SK-N-SH treated with all-trans-retinoic acid at 6 μM for 48 hours (cell line): ENCODE measurements at regions not wholly inside any gene's neighbourhood (a gene's known extent, or its start where the extent isn't known, plus 50 kb on each side); places are given as distances from the start of the nearest gene placed in this dataset.

ENCODE experiments used
- ATAC-seq: fragments of 200-7000 bp; cut with Tn5 transposase; 3 replicates; pipeline ENCODE4 v1.9.1; 2020; ENCODE audit warnings: mild to moderate bottlenecking, moderate library complexity
- ARNTL ChIP-seq: fragments of 450-650 bp; formaldehyde crosslinking; IDR thresholded peaks from 2 replicates; pipeline ENCODE4 v1.5.0; 2020; ENCODE audit warnings: low read depth, mild to moderate bottlenecking, moderate library complexity, borderline replicate concordance
- CREB5 ChIP-seq: fragments of 250-450 bp; sonication (Bioruptor Pico); IDR thresholded peaks from 2 replicates; pipeline ENCODE4 v1.5.1; 2020; ENCODE audit warnings: low read depth, mild to moderate bottlenecking, moderate library complexity
- CSDC2 ChIP-seq: fragments of 250-450 bp; sonication (Bioruptor Pico); IDR thresholded peaks from 2 replicates; pipeline ENCODE4 v1.5.0; 2020; ENCODE audit warnings: mild to moderate bottlenecking, moderate library complexity
- CSRNP3 ChIP-seq: fragments of 250-450 bp; sonication (Bioruptor Pico); IDR thresholded peaks from 2 replicates; pipeline ENCODE4 v1.5.1; 2021; ENCODE audit warnings: mild to moderate bottlenecking, moderate library complexity
- ESRRG ChIP-seq: fragments of 250-450 bp; sonication (Bioruptor Pico); IDR thresholded peaks from 2 replicates; pipeline ENCODE4 v1.6.1; 2021; ENCODE audit warnings: mild to moderate bottlenecking
- GLIS3 ChIP-seq: fragments of 250-450 bp; sonication (Bioruptor Pico); IDR thresholded peaks from 2 replicates; pipeline ENCODE4 v1.5.0; 2020; ENCODE audit warnings: mild to moderate bottlenecking, moderate library complexity
- ISL1 ChIP-seq: fragments of 250-450 bp; sonication (Bioruptor Pico); IDR thresholded peaks from 2 replicates; pipeline ENCODE4 v2.1.2; 2022; ENCODE audit warnings: mild to moderate bottlenecking, moderate library complexity
- OSR1 ChIP-seq: fragments of 250-450 bp; sonication (Bioruptor Pico); IDR thresholded peaks from 2 replicates; pipeline ENCODE4 v1.8.0; 2022; ENCODE audit warnings: moderate library complexity, mild to moderate bottlenecking, inconsistent platforms
- PPARA ChIP-seq: fragments of 250-450 bp; sonication (Bioruptor Pico); IDR thresholded peaks from 2 replicates; pipeline ENCODE4 v1.5.0; 2020; ENCODE audit warnings: mild to moderate bottlenecking, borderline replicate concordance
- RARB ChIP-seq: fragments of 250-450 bp; sonication (Bioruptor Pico); IDR thresholded peaks from 2 replicates; pipeline ENCODE4 v1.8.0; 2021; ENCODE audit warnings: mild to moderate bottlenecking, moderate library complexity
- TCF4 ChIP-seq: fragments of 250-450 bp; sonication (Bioruptor Pico); IDR thresholded peaks from 2 replicates; pipeline ENCODE4 v1.8.0; 2021; ENCODE audit warnings: mild to moderate bottlenecking, moderate library complexity, borderline replicate concordance
- TOX ChIP-seq: fragments of 250-450 bp; sonication (Bioruptor Pico); IDR thresholded peaks from 2 replicates; pipeline ENCODE4 v1.8.0; 2021; ENCODE audit warnings: mild to moderate bottlenecking, moderate library complexity, borderline replicate concordance
- TSHZ2 ChIP-seq: fragments of 250-450 bp; sonication (Bioruptor Pico); IDR thresholded peaks from 2 replicates; pipeline ENCODE4 v1.5.0; 2020; ENCODE audit warnings: mild to moderate bottlenecking, moderate library complexity
- ZC3H10 ChIP-seq: fragments of 250-450 bp; sonication (Bioruptor Pico); IDR thresholded peaks from 2 replicates; pipeline ENCODE4 v1.5.1; 2021; ENCODE audit warnings: mild to moderate bottlenecking, moderate library complexity
- ZFP3 ChIP-seq: fragments of 250-450 bp; sonication (Bioruptor Pico); IDR thresholded peaks from 2 replicates; pipeline ENCODE4 v1.5.0; 2020; ENCODE audit warnings: mild to moderate bottlenecking, moderate library complexity
- ZFP30 ChIP-seq: fragments of 450-650 bp; formaldehyde crosslinking; IDR thresholded peaks from 2 replicates; pipeline ENCODE4 v1.5.0; 2022; ENCODE audit warnings: mild to moderate bottlenecking, moderate library complexity
- ZNF565 ChIP-seq: fragments of 450-650 bp; formaldehyde crosslinking; conservative IDR thresholded peaks from 2 replicates; pipeline ENCODE4 v1.5.0; 2020; ENCODE audit warnings: low read depth, mild to moderate bottlenecking, moderate library complexity
- ZNF70 ChIP-seq: fragments of 450-650 bp; formaldehyde crosslinking; IDR thresholded peaks from 2 replicates; pipeline ENCODE4 v1.5.0; 2020; ENCODE audit warnings: mild to moderate bottlenecking, moderate library complexity
- ZNF8 ChIP-seq: fragments of 450-650 bp; formaldehyde crosslinking; IDR thresholded peaks from 2 replicates; pipeline ENCODE4 v1.5.0; 2020; ENCODE audit warnings: mild to moderate bottlenecking, moderate library complexity
- TF ChIP-seq, protein P1 (sequence below): fragments of 250-450 bp; sonication (Bioruptor Pico); IDR thresholded peaks from 2 replicates; pipeline ENCODE4 v1.8.0; 2021; ENCODE audit warnings: low read depth, mild to moderate bottlenecking, moderate library complexity, borderline replicate concordance
- TF ChIP-seq, protein P2 (sequence below): fragments of 250-450 bp; sonication (Bioruptor Pico); IDR thresholded peaks from 2 replicates; pipeline ENCODE4 v1.8.0; 2020; ENCODE audit warnings: mild to moderate bottlenecking, moderate library complexity, borderline replicate concordance

GRCh38 chr1:229121845-229122436 is 149.0 kb upstream of the RAB4A start:
- ATAC-seq, result no peak
- TF ChIP-seq ZNF8 (no peak), CREB5 (CRISPR knock-in tag) (no peak), TOX (CRISPR knock-in tag) (no peak), ESRRG (CRISPR knock-in tag) (no peak), PPARA (CRISPR knock-in tag) (no peak), TCF4 (no peak), ZFP30 (CRISPR knock-in tag) (no peak), ARNTL (CRISPR knock-in tag) (no peak), RARB (no peak)
- TF ChIP-seq, protein P1, sequence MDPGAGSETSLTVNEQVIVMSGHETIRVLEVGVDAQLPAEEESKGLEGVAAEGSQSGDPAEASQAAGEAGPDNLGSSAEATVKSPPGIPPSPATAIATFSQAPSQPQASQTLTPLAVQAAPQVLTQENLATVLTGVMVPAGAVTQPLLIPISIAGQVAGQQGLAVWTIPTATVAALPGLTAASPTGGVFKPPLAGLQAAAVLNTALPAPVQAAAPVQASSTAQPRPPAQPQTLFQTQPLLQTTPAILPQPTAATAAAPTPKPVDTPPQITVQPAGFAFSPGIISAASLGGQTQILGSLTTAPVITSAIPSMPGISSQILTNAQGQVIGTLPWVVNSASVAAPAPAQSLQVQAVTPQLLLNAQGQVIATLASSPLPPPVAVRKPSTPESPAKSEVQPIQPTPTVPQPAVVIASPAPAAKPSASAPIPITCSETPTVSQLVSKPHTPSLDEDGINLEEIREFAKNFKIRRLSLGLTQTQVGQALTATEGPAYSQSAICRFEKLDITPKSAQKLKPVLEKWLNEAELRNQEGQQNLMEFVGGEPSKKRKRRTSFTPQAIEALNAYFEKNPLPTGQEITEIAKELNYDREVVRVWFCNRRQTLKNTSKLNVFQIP (CRISPR knock-in tag), result no peak

- TF ChIP-seq OSR1, result no peak
- ATAC-seq, result no peak
Observed at GRCh38 chr1:229122606-229123005, 148.3 kb upstream of the RAB4A start.

DNA sequence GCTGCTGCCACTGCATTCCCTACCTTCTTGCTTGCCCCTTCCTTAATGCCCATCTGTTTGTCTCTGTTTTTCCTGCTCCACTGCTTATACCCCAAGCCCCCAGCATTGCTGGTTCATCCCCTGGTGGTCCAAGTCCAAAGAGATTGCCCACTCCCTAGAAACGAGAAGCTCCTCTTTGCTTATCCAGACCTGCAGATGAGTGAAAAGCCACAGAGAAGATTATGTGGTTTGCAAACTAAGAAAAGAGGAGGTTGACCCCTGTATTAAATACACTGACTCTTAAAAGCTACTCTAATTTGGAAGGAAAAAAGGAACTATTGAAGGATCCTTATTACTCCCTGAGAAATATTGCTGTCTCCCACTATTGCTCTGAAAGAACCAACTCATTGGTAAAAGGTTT is 146.8 kb upstream of the RAB4A start:
- ATAC-seq, result no peak
- no peak for TF ChIP-seq TCF4
- TF ChIP-seq ZNF565, result no peak
- no peak for TF ChIP-seq ESRRG (CRISPR knock-in tag)
- TF ChIP-seq ZNF70 (CRISPR knock-in tag), result no peak
- TF ChIP-seq TSHZ2 (CRISPR knock-in tag), result no peak
- TF ChIP-seq ARNTL (CRISPR knock-in tag), result no peak
- no peak for TF ChIP-seq RARB

- ATAC-seq, result no peak
- TF ChIP-seq, protein P1 (CRISPR knock-in tag), result no peak
- no peak for TF ChIP-seq ZC3H10 (CRISPR knock-in tag)
- TF ChIP-seq ESRRG (CRISPR knock-in tag), result no peak
- no peak for TF ChIP-seq CSDC2 (CRISPR knock-in tag)
- TF ChIP-seq, protein P2, sequence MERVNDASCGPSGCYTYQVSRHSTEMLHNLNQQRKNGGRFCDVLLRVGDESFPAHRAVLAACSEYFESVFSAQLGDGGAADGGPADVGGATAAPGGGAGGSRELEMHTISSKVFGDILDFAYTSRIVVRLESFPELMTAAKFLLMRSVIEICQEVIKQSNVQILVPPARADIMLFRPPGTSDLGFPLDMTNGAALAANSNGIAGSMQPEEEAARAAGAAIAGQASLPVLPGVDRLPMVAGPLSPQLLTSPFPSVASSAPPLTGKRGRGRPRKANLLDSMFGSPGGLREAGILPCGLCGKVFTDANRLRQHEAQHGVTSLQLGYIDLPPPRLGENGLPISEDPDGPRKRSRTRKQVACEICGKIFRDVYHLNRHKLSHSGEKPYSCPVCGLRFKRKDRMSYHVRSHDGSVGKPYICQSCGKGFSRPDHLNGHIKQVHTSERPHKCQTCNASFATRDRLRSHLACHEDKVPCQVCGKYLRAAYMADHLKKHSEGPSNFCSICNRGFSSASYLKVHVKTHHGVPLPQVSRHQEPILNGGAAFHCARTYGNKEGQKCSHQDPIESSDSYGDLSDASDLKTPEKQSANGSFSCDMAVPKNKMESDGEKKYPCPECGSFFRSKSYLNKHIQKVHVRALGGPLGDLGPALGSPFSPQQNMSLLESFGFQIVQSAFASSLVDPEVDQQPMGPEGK (CRISPR knock-in tag), result no peak
- TF ChIP-seq ZFP30 (CRISPR knock-in tag), result no peak
- TF ChIP-seq GLIS3 (CRISPR knock-in tag), result no peak
- TF ChIP-seq ZNF565, result no peak
- TF ChIP-seq RARB, result no peak
- TF ChIP-seq ARNTL (CRISPR knock-in tag), result no peak
- no peak for TF ChIP-seq PPARA (CRISPR knock-in tag)
- no peak for TF ChIP-seq ZNF8
- TF ChIP-seq TSHZ2 (CRISPR knock-in tag), result no peak
- no peak for TF ChIP-seq CSRNP3
- TF ChIP-seq ISL1 (CRISPR knock-in tag), result no peak
- no peak for TF ChIP-seq ZFP3 (CRISPR knock-in tag)
Observed at GRCh38 chr1:229124520-229125124, 146.3 kb upstream of the RAB4A start.
